Neural cell (in vitro differentiated cells): ENCODE measurements at regions not wholly inside any gene's neighbourhood (a gene's known extent, or its start where the extent isn't known, plus 50 kb on each side); places are given as distances from the start of the nearest gene placed in this dataset.
"Not testable (repeated sequence)": the region's sequence is repeated elsewhere in the genome, so short reads cannot be mapped to it uniquely, and the experiment has no call there.

Experiments
- H2AFZ ChIP-seq: fragments of 200-600, 300-800 bp; sonication (generic), shearing (Covaris generic); 2 replicates; pipeline ENCODE4 v1.6.0; 2014; ENCODE audit warnings: low read depth, mild to moderate bottlenecking, antibody characterized with exemption, low read length, moderate library complexity
- H3F3A ChIP-seq: fragments of 200-600 bp; shearing (Covaris generic); 2 replicates; pipeline ENCODE4 v1.6.1; 2016; ENCODE audit warnings: mild to moderate bottlenecking, moderate library complexity, mixed read lengths, antibody characterized with exemption, low read length; ENCODE audit not compliant: insufficient read depth, poor library complexity, severe bottlenecking
- H3K27ac ChIP-seq: fragments of 200-600, 300-800 bp; sonication (generic), shearing (Covaris generic); 2 replicates; pipeline ENCODE4 v1.5.1; 2014; ENCODE audit warnings: mild to moderate bottlenecking, low read length, moderate library complexity
- H3K27me3 ChIP-seq: fragments of 300-800, 200-600 bp; sonication (generic), shearing (Covaris generic); 2 replicates; pipeline ENCODE4 v1.6.0; 2014; ENCODE audit warnings: mild to moderate bottlenecking, low read depth, low read length, moderate library complexity; ENCODE audit not compliant: insufficient read depth
- H3K36me3 ChIP-seq: fragments of 300-800, 200-600 bp; sonication (generic), shearing (Covaris generic); 2 replicates; pipeline ENCODE4 v1.5.1; 2014; ENCODE audit warnings: mild to moderate bottlenecking, antibody characterized with exemption, low read length, moderate library complexity; ENCODE audit not compliant: insufficient read depth
- H3K4me2 ChIP-seq: fragments of 300-800, 200-600 bp; sonication (generic), shearing (Covaris generic); 2 replicates; pipeline ENCODE4 v1.6.0; 2014; ENCODE audit warnings: mild to moderate bottlenecking, low read length
- H3K4me3 ChIP-seq: fragments of 300-800, 200-600 bp; sonication (generic), shearing (Covaris generic); 2 replicates; pipeline ENCODE4 v1.5.1; 2014; ENCODE audit warnings: mild to moderate bottlenecking, low read length, moderate library complexity
- H3K79me2 ChIP-seq: fragments of 200-600 bp; shearing (Covaris generic); replicated peaks from 2 replicates; pipeline ENCODE4 v1.6.0; 2014; ENCODE audit warnings: mild to moderate bottlenecking, low read length, moderate library complexity; ENCODE audit not compliant: insufficient read depth
- H3K9ac ChIP-seq: fragments of 300-800, 200-600 bp; sonication (generic), shearing (Covaris generic); 2 replicates; pipeline ENCODE4 v1.6.1; 2016; ENCODE audit warnings: mild to moderate bottlenecking, low read length, mixed read lengths
- H3K9me2 ChIP-seq: fragments of 200-600 bp; shearing (Covaris generic); 2 replicates; pipeline ENCODE4 v1.6.1; 2016; ENCODE audit warnings: mild to moderate bottlenecking, low read length, mixed read lengths; ENCODE audit not compliant: insufficient read depth
- H3K9me3 ChIP-seq: fragments of 200-600, 300-800 bp; sonication (generic), shearing (Covaris generic); 2 replicates; pipeline ENCODE4 v1.6.1; 2016; ENCODE audit warnings: mild to moderate bottlenecking, mixed run types, low read length, moderate library complexity, mixed read lengths
- H4K20me1 ChIP-seq: fragments of 200-600 bp; shearing (Covaris generic); 2 replicates; pipeline ENCODE4 v1.6.1; 2016; ENCODE audit warnings: mild to moderate bottlenecking, mixed run types; ENCODE audit not compliant: insufficient read depth
- EZH2 ChIP-seq: fragments of 200-600, 300-800 bp; shearing (Covaris generic), sonication (generic); IDR thresholded peaks from 2 replicates; pipeline ENCODE4 v1.6.1; 2014; ENCODE audit warnings: antibody characterized with exemption, low read length, borderline replicate concordance, mild to moderate bottlenecking; ENCODE audit not compliant: insufficient read depth, poor library complexity, severe bottlenecking
- MXI1 ChIP-seq: fragments of 450-650 bp; conservative IDR thresholded peaks from 2 replicates; pipeline ENCODE4 v1.6.1; 2014; ENCODE audit warnings: antibody characterized with exemption, mild to moderate bottlenecking; ENCODE audit not compliant: poor library complexity, severe bottlenecking
- POLR2AphosphoS5 ChIP-seq: IDR thresholded peaks from 2 replicates; pipeline ENCODE4 v1.6.1; 2012
- RAD21 ChIP-seq: fragments of 450-650 bp; conservative IDR thresholded peaks from 2 replicates; pipeline ENCODE4 v1.6.1; 2014; ENCODE audit warnings: antibody characterized with exemption, mild to moderate bottlenecking, moderate library complexity
- SMC3 ChIP-seq: fragments of 450-650 bp; conservative IDR thresholded peaks from 2 replicates; pipeline ENCODE4 v1.6.1; 2014; ENCODE audit warnings: antibody characterized with exemption, mild to moderate bottlenecking, moderate library complexity; ENCODE audit not compliant: poor library complexity
- TF ChIP-seq, protein P1 (sequence below): IDR thresholded peaks from 2 replicates; pipeline ENCODE4 v1.6.1; 2012; ENCODE audit warnings: borderline replicate concordance

- Histone ChIP-seq H4K20me1 (no peaks in the 10 kb centered on the region), H3K9me2 (no peaks in the 10 kb centered on the region), H3F3A (no peaks in the 10 kb centered on the region), H3K27me3 (no peaks in the 10 kb centered on the region), H3K79me2 (no peaks in the 10 kb centered on the region), H3K4me2 (no peak overlapping the region), H3K27ac (no peak overlapping the region), H3K9ac (no peak overlapping the region), H3K9me3 (no peaks in the 10 kb centered on the region), H3K36me3 (no peaks in the 10 kb centered on the region), H3K4me3 (no peak overlapping the region), H2AFZ (no peak overlapping the region)
- TF ChIP-seq, protein P1, sequence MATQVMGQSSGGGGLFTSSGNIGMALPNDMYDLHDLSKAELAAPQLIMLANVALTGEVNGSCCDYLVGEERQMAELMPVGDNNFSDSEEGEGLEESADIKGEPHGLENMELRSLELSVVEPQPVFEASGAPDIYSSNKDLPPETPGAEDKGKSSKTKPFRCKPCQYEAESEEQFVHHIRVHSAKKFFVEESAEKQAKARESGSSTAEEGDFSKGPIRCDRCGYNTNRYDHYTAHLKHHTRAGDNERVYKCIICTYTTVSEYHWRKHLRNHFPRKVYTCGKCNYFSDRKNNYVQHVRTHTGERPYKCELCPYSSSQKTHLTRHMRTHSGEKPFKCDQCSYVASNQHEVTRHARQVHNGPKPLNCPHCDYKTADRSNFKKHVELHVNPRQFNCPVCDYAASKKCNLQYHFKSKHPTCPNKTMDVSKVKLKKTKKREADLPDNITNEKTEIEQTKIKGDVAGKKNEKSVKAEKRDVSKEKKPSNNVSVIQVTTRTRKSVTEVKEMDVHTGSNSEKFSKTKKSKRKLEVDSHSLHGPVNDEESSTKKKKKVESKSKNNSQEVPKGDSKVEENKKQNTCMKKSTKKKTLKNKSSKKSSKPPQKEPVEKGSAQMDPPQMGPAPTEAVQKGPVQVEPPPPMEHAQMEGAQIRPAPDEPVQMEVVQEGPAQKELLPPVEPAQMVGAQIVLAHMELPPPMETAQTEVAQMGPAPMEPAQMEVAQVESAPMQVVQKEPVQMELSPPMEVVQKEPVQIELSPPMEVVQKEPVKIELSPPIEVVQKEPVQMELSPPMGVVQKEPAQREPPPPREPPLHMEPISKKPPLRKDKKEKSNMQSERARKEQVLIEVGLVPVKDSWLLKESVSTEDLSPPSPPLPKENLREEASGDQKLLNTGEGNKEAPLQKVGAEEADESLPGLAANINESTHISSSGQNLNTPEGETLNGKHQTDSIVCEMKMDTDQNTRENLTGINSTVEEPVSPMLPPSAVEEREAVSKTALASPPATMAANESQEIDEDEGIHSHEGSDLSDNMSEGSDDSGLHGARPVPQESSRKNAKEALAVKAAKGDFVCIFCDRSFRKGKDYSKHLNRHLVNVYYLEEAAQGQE: no peak
- TF ChIP-seq MXI1 (no peak), RAD21 (no peak), EZH2 (no peak), SMC3 (no peak)
Observed at GRCh38 chr13:100787899-100788298, 113.3 kb upstream of the TMTC4 start.

DNA sequence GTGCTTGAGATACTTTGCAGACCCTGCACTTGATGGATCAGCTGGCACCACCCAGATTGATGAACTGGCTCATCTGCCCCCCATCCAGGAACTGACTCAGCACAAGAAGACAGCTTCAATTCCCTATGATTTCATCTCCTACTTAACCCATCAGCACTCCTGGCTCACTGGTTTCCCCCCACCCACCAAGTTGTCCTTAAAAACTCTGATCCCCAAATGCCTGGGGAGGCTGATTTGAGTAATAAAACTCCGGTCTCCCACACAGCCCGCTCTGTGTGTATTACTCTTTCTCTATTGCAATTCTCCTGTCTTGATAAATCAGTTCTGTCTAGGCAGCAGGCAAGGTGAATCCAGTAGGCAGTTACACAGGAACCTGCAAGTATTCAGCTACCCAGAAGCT is 102.1 kb upstream of the TMTC4 start:
- not testable (repeated sequence) for H3K79me2 ChIP-seq, H3K36me3 ChIP-seq, H3K27ac ChIP-seq, H3K27me3 ChIP-seq, H2AFZ ChIP-seq, H3K4me3 ChIP-seq, H3K9ac ChIP-seq, H3K9me2 ChIP-seq, H4K20me1 ChIP-seq, H3K9me3 ChIP-seq, H3K4me2 ChIP-seq, H3F3A ChIP-seq

- Histone ChIP-seq H3K9me2 (no peaks in the 10 kb centered on the region), H2AFZ (no peak overlapping the region), H4K20me1 (no peaks in the 10 kb centered on the region), H3K4me3 (no peak overlapping the region), H3K27me3 (no peaks in the 10 kb centered on the region), H3K9me3 (no peaks in the 10 kb centered on the region), H3K9ac (no peak overlapping the region), H3K79me2 (no peaks in the 10 kb centered on the region), H3K36me3 (no peaks in the 10 kb centered on the region), H3K27ac (no peak overlapping the region), H3F3A (no peaks in the 10 kb centered on the region), H3K4me2 (no peak overlapping the region)
- TF ChIP-seq MXI1 (no peak), POLR2AphosphoS5 (no peak), EZH2 (no peak)
- TF ChIP-seq, protein P1: no peak
Observed at GRCh38 chr13:100773923-100774663, 99.5 kb upstream of the TMTC4 start.
